SK-N-SH (cell line): ENCODE measurements at regions not wholly inside any gene's neighbourhood (a gene's known extent, or its start where the extent isn't known, plus 50 kb on each side); places are given as distances from the start of the nearest gene placed in this dataset.

ENCODE experiments used
- CTCF ChIP-seq: fragments of 200-600 bp; sonication (generic); IDR thresholded peaks from 2 replicates; pipeline ENCODE4 v1.6.1; 2017; ENCODE audit warnings: antibody characterized with exemption, mild to moderate bottlenecking, moderate library complexity
- ELF1 ChIP-seq: IDR thresholded peaks from 2 replicates; pipeline ENCODE4 v1.4.0; 2012
- EZH2phosphoT487 ChIP-seq: fragments of 200-600 bp; sonication (generic); IDR thresholded peaks from 2 replicates; pipeline ENCODE4 v1.6.1; 2017; ENCODE audit warnings: low read depth, mixed run types, mild to moderate bottlenecking, antibody characterized with exemption, moderate library complexity, borderline replicate concordance
- FOSL2 ChIP-seq: IDR thresholded peaks from 2 replicates; pipeline ENCODE4 v1.4.0; 2012; ENCODE audit warnings: low read depth, mild to moderate bottlenecking, moderate library complexity, borderline replicate concordance
- IRF3 ChIP-seq: fragments of 150-350 bp; IDR thresholded peaks from 2 replicates; pipeline ENCODE4 v1.6.1; 2016; ENCODE audit warnings: mild to moderate bottlenecking, low read depth, low read length
- MAX ChIP-seq: IDR thresholded peaks from 2 replicates; pipeline ENCODE4 v1.4.0; 2012; ENCODE audit warnings: low read depth
- RFX5 ChIP-seq: IDR thresholded peaks from 2 replicates; pipeline ENCODE4 v1.6.1; 2012; ENCODE audit warnings: mild to moderate bottlenecking, improper control_type of control experiment, low read length
- SMC3 ChIP-seq: IDR thresholded peaks from 2 replicates; pipeline ENCODE4 v1.6.1; 2012; ENCODE audit warnings: low read depth, low read length, improper control_type of control experiment
- TAF1 ChIP-seq: IDR thresholded peaks from 2 replicates; pipeline ENCODE4 v1.6.1; 2012; ENCODE audit warnings: low read depth, mild to moderate bottlenecking, low read length, moderate library complexity, borderline replicate concordance
- YY1 ChIP-seq: IDR thresholded peaks from 2 replicates; pipeline ENCODE4 v1.4.0; 2012; ENCODE audit warnings: low read depth, mild to moderate bottlenecking

- TF ChIP-seq TAF1 (no peak), CTCF (no peak), IRF3 (no peak), FOSL2 (no peak), EZH2phosphoT487 (no peak), RFX5 (no peak), ELF1 (no peak), MAX (no peak), YY1 (no peak), SMC3 (no peak)
Measured at GRCh38 chr7:16095171-16095950, 326.0 kb downstream of the CRPPA start.
